ENCODE measurements at regions not wholly inside any gene's neighbourhood (a gene's known extent, or its start where the extent isn't known, plus 50 kb on each side); places are given as distances from the start of the nearest gene placed in this dataset.

- H4K20me1 ChIP-seq (ENCODE audit: insufficient read depth, low read length) = no peaks in the 10 kb centered on the region
- Mint-ChIP-seq H3K4me1 (no peaks in the 10 kb centered on the region), H3K27ac (no peak overlapping the region), H3K9me3 (peaks cover 0 to 1% (median 0%) of the 10 kb centered on the region in 7 donors), H3K4me3 (no peak overlapping the region), H3K36me3 (no peaks in the 10 kb centered on the region), H3K27me3 (ENCODE audit: low read depth in 3 of 3) (peaks cover 0 to 8% (median 0%) of the 10 kb centered on the region in 3 donors)
- intact Hi-C loops (cut with micrococcal nuclease) = no loop called here
- no peaks in the 10 kb centered on the region for H3K4me1 ChIP-seq (ENCODE audit: control insufficient read depth in 1 of 2, insufficient read depth in 2 of 2, low read length in 2 of 2)
- no peak overlapping the region for H3K27ac ChIP-seq (ENCODE audit: low read depth in 1 of 2, low read length in 2 of 2)
- no peaks in the 10 kb centered on the region for H3K27me3 ChIP-seq (ENCODE audit: control insufficient read depth in 2 of 2, insufficient read depth in 2 of 2, low read length in 2 of 2)
- no peaks in the 10 kb centered on the region for H3K9me3 ChIP-seq (replicated peaks in 1 of 2; ENCODE audit: control insufficient read depth in 1 of 2, insufficient read depth in 1 of 2, low read length in 2 of 2)
- TF ChIP-seq CTCF (IDR thresholded peaks at IDR 0.05) = no peak
- no peaks in the 10 kb centered on the region for H3K36me3 ChIP-seq (replicated peaks in 1 of 2; ENCODE audit: control insufficient read depth in 1 of 2, insufficient read depth in 2 of 2, low read length in 2 of 2)
- no peak for DNase-seq
- no peaks in the 10 kb centered on the region for H3K79me2 ChIP-seq (ENCODE audit: insufficient read depth, low read length)
- no peak overlapping the region for H3K4me3 ChIP-seq (replicated peaks in 1 of 3; ENCODE audit: low read depth in 2 of 3, low read length in 3 of 3)
- H2AFZ ChIP-seq (ENCODE audit: insufficient read depth, low read depth, low read length, poor library complexity, severe bottlenecking) = no peak overlapping the region
- H3K9ac ChIP-seq (ENCODE audit: insufficient read depth, low read length, poor library complexity, severe bottlenecking) = no peak overlapping the region
- H3K4me2 ChIP-seq (replicated peaks; ENCODE audit: extremely low read depth, low read length, poor library complexity, severe bottlenecking) = no peak overlapping the region
Measured at GRCh38 chr10:51023636-51024035, 50.7 kb upstream of the PRKG1 start.

Measured in CD14-positive monocyte (primary cell).